Right lobe of liver (tissue), 6 donors: ENCODE measurements at regions not wholly inside any gene's neighbourhood (a gene's known extent, or its start where the extent isn't known, plus 50 kb on each side); places are given as distances from the start of the nearest gene placed in this dataset.

Experiments
- ATAC-seq, 4 donors: fragments of 200-7000 bp; cut with Tn5 transposase; one replicate each; pipeline ENCODE4 v1.9.1; 2020; ENCODE audit warnings: mild to moderate bottlenecking in 4 of 4, moderate library complexity in 4 of 4
- DNase-seq, 3 donors: peaks; one replicate each; pipeline ENCODE4 v3.0.0-alpha.2; 2020
- H3K27ac ChIP-seq, 3 donors: fragments of 200-600 bp; one replicate each; pipeline ENCODE4 v1.8.0; 2022
- H3K27me3 ChIP-seq, 2 donors: fragments of 200-600 bp; one replicate each; pipeline ENCODE4 v1.8.0; 2022
- H3K36me3 ChIP-seq, 4 donors: fragments of 200-600 bp; sonication (generic) in 1 of 4; one replicate each; pipeline versions ENCODE4 v1.5.1 to v1.8.0; 2017 to 2022; ENCODE audit warnings: control low read depth in 1 of 4
- H3K4me1 ChIP-seq, 4 donors: fragments of 200-600 bp; sonication (generic) in 1 of 4; one replicate each; pipeline versions ENCODE4 v1.5.1 to v1.8.0; 2017 to 2022; ENCODE audit warnings: control low read depth in 1 of 4
- H3K4me3 ChIP-seq, 3 donors: fragments of 200-600 bp; one replicate each; pipeline ENCODE4 v1.8.0; 2022
- H3K9me3 ChIP-seq, 4 donors: fragments of 200-600 bp; sonication (generic) in 1 of 4; one replicate each; pipeline versions ENCODE4 v1.5.1 to v1.8.0; 2017 to 2022; ENCODE audit warnings: control low read depth in 1 of 4
- CTCF ChIP-seq, 4 donors: fragments of 200-600 bp in 3 of 4; fragments of 450-650 bp in 1 of 4; IDR thresholded peaks; one replicate each; pipeline versions ENCODE4 v1.5.1 to v1.8.0; 2016 to 2022; ENCODE audit warnings: antibody characterized with exemption in 4 of 4, mild to moderate bottlenecking in 2 of 4
- POLR2A ChIP-seq: fragments of 450-650 bp; IDR thresholded peaks from one replicate; pipeline ENCODE4 v1.6.1; 2017; ENCODE audit warnings: antibody characterized with exemption, mild to moderate bottlenecking
- WGBS: methylation state at CpG from one replicate; pipeline ENCODE4 v1.1.6; 2018; ENCODE audit warnings: low coverage, low lambda C conversion rate; ENCODE audit not compliant: insufficient coverage; ENCODE audit errors: missing lambda C conversion rate; 5-methylcytosine and 5-hydroxymethylcytosine counted together
- intact Hi-C, 2 donors: fragments of 100-400 bp; cut with DNase I; formaldehyde crosslinking; loops; one replicate each; pipeline versions ENCODE4 v1.11.2 to v1.14.1; 2022
- donor health status: DM: no; HTN: yes; CAD: no.
- donor health status: DM: no; HTN: no; CAD: no.
- donor health status: DM: no; HTN: no; CAD: no.
- donor health status: DM: no; HTN: yes; CAD: no.
- donor health status: DM: no; HTN: yes; CAD: no.

GRCh38 chr6:14610141-14610540, 492.6 kb downstream of the CD83 start:
- WGBS = 74% methylated on average over 2 of the region's 4 CpGs
- TF ChIP-seq POLR2A = no peak
- no peak for TF ChIP-seq CTCF (IDR thresholded peaks at IDR 0.05)

GRCh38 chr6:14612016-14612980, 494.7 kb downstream of the CD83 start:
- no peak for DNase-seq
- Histone ChIP-seq H3K4me1 (no peaks in the 10 kb centered on the region), H3K27me3 (no peaks in the 10 kb centered on the region), H3K27ac (no peak overlapping the region), H3K36me3 (no peaks in the 10 kb centered on the region), H3K4me3 (no peak overlapping the region), H3K9me3 (no peaks in the 10 kb centered on the region)
- 59% methylated on average over 14 of the region's 14 CpGs for WGBS
- no peak for TF ChIP-seq POLR2A
- TF ChIP-seq CTCF (IDR thresholded peaks at IDR 0.05) = no peak
- no peak for ATAC-seq
- intact Hi-C loops = no loop called here

More at GRCh38 chr6:14610141-14610540, 492.6 kb downstream of the CD83 start:
- no peaks in the 10 kb centered on the region for H3K27me3 ChIP-seq
- no peak overlapping the region for H3K4me3 ChIP-seq
- intact Hi-C loops = no loop called here
- no peak for DNase-seq
- H3K27ac ChIP-seq = no peak overlapping the region
- H3K36me3 ChIP-seq = no peaks in the 10 kb centered on the region
- no peak for ATAC-seq
- H3K4me1 ChIP-seq = no peaks in the 10 kb centered on the region
- H3K9me3 ChIP-seq = no peaks in the 10 kb centered on the region

GRCh38 chr6:14614631-14615030, 497.1 kb downstream of the CD83 start:
- no peaks in the 10 kb centered on the region for H3K27me3 ChIP-seq
- no peaks in the 10 kb centered on the region for H3K9me3 ChIP-seq
- WGBS = 58% methylated on average over 2 of the region's 2 CpGs
- intact Hi-C loops = no loop called here
- ATAC-seq (no peak), DNase-seq (no peak)
- H3K4me3 ChIP-seq = no peak overlapping the region
- H3K27ac ChIP-seq = no peak overlapping the region
- no peaks in the 10 kb centered on the region for H3K36me3 ChIP-seq
- H3K4me1 ChIP-seq = no peaks in the 10 kb centered on the region
- TF ChIP-seq POLR2A (no peak), CTCF (IDR thresholded peaks at IDR 0.05) (no peak)

GRCh38 chr6:14616656-14617055, 499.1 kb downstream of the CD83 start:
- H3K9me3 ChIP-seq = no peaks in the 10 kb centered on the region
- WGBS = 59% methylated on average over 9 of the region's 9 CpGs
- H3K4me1 ChIP-seq = no peaks in the 10 kb centered on the region
- no peak for ATAC-seq
- H3K27ac ChIP-seq = no peak overlapping the region
- H3K27me3 ChIP-seq = no peaks in the 10 kb centered on the region
- no peak overlapping the region for H3K4me3 ChIP-seq
- no peaks in the 10 kb centered on the region for H3K36me3 ChIP-seq
- TF ChIP-seq CTCF (IDR thresholded peaks at IDR 0.05) = no peak
- no peak for TF ChIP-seq POLR2A
- intact Hi-C loops = no loop called here
- no peak for DNase-seq
